ENCODE measurements at regions not wholly inside any gene's neighbourhood (a gene's known extent, or its start where the extent isn't known, plus 50 kb on each side); places are given as distances from the start of the nearest gene placed in this dataset.
"Not testable (repeated sequence)": the region's sequence is repeated elsewhere in the genome, so short reads cannot be mapped to it uniquely, and the experiment has no call there.

DNA sequence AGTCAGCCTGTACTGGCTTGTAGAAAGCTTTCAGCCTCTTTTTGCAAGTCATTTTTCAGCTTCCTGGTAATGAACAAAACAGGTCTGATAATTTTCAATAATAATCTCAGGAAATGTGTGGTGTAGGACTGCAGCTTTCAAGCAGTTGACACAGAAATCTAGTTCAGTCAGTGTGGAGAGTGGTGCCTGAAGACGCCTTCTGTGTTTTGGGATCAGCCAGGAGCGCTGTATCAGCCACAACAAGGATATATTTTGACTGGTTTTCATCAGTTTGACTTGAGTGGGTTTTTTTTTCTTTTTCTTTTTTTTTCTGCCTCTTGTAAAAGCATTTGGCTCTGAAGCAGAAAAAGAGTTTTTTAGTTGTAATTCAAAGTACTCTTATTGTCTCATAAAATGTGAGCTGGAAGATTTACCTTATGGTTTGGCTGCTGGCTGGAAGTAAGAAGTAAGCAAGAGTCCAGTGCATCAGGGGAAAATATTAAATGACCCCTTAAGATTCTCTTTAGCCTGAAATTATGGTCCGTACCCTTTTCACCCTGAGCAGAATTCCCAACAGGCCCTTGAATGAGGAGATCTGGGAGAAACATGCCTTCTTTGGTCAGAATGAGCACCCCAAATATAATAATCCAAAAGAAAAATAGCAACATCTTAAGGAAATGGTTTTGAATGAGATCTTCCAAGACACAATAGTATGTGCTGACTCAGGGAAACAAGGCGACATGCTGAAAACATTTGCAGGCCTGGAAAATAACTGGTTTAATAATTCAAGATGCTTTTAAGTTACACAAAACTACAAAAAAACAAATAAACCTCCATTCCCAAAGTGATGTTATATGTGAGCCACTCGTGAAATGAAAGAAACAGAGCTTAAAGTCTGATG, 332.7 kb upstream of the ADAMTS9 start:
- Histone ChIP-seq H3K9ac (ENCODE audit: low read length) (no peak overlapping the region), H3K27me3 (ENCODE audit: control insufficient read depth, insufficient read depth, low read length) (no peaks in the 10 kb centered on the region), H3K4me1 (ENCODE audit: control insufficient read depth, insufficient read depth, low read length) (peaks cover 4% of the 10 kb centered on the region), H3K36me3 (ENCODE audit: control insufficient read depth, insufficient read depth, low read length) (no peaks in the 10 kb centered on the region), H3K4me3 (ENCODE audit: low read length) (no peak overlapping the region), H3K27ac (ENCODE audit: low read depth, low read length) (no peak overlapping the region)

- Histone ChIP-seq H3K4me1 (ENCODE audit: control insufficient read depth, insufficient read depth, low read length) (peaks cover 4% of the 10 kb centered on the region), H3K27me3 (ENCODE audit: control insufficient read depth, insufficient read depth, low read length) (no peaks in the 10 kb centered on the region), H3K9ac (ENCODE audit: low read length) (no peak overlapping the region), H3K4me3 (ENCODE audit: low read length) (no peak overlapping the region), H3K27ac (ENCODE audit: low read depth, low read length) (no peak overlapping the region), H3K36me3 (ENCODE audit: control insufficient read depth, insufficient read depth, low read length) (no peaks in the 10 kb centered on the region)
Measured at GRCh38 chr3:65019443-65020055, 331.7 kb upstream of the ADAMTS9 start.

- Histone ChIP-seq H3K27me3 (ENCODE audit: control insufficient read depth, insufficient read depth, low read length) (no peaks in the 10 kb centered on the region), H3K9ac (ENCODE audit: low read length) (no peak overlapping the region), H3K4me3 (ENCODE audit: low read length) (no peak overlapping the region), H3K36me3 (ENCODE audit: control insufficient read depth, insufficient read depth, low read length) (no peaks in the 10 kb centered on the region), H3K4me1 (ENCODE audit: control insufficient read depth, insufficient read depth, low read length) (peaks cover 4% of the 10 kb centered on the region), H3K27ac (ENCODE audit: low read depth, low read length) (no peak overlapping the region)
Measured at GRCh38 chr3:65018801-65019200, 331.0 kb upstream of the ADAMTS9 start.

GRCh38 chr3:65017359-65017758, 329.6 kb upstream of the ADAMTS9 start:
- Histone ChIP-seq H3K27me3 (ENCODE audit: control insufficient read depth, insufficient read depth, low read length) (no peaks in the 10 kb centered on the region), H3K36me3 (ENCODE audit: control insufficient read depth, insufficient read depth, low read length) (no peaks in the 10 kb centered on the region), H3K4me1 (ENCODE audit: control insufficient read depth, insufficient read depth, low read length) (peaks cover 4% of the 10 kb centered on the region), H3K27ac (ENCODE audit: low read depth, low read length) (no peak overlapping the region), H3K9ac (ENCODE audit: low read length) (no peak overlapping the region), H3K4me3 (ENCODE audit: low read length) (no peak overlapping the region)

DNA sequence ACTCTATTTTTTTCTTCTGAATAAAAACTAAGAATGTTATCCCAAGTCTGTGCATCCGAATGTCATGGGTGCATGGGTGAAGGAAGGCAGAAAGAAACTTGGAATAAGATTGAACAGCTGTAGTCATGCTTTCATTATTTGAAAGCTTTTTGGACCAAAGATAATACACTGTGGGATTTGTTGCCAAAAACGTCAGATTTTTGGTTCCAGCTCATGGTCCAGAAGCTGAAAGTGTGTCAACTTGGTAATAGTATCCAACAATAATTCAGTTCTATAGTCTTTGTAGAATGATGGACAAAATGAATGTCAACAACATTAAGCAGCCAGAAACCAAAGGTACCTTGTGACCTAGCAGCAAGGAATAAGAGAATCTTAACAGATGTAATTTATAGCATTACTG, 327.9 kb upstream of the ADAMTS9 start:
- Histone ChIP-seq H3K4me3 (ENCODE audit: low read length) (no peak overlapping the region), H3K36me3 (ENCODE audit: control insufficient read depth, insufficient read depth, low read length) (no peaks in the 10 kb centered on the region), H3K27me3 (ENCODE audit: control insufficient read depth, insufficient read depth, low read length) (no peaks in the 10 kb centered on the region), H3K27ac (ENCODE audit: low read depth, low read length) (no peak overlapping the region), H3K4me1 (ENCODE audit: control insufficient read depth, insufficient read depth, low read length) (peaks cover 2% of the 10 kb centered on the region), H3K9ac (ENCODE audit: low read length) (no peak overlapping the region)

GRCh38 chr3:65013053-65013452, 325.3 kb upstream of the ADAMTS9 start:
- Histone ChIP-seq H3K36me3 (ENCODE audit: control insufficient read depth, insufficient read depth, low read length) (no peaks in the 10 kb centered on the region), H3K27me3 (ENCODE audit: control insufficient read depth, insufficient read depth, low read length) (no peaks in the 10 kb centered on the region), H3K4me3 (ENCODE audit: low read length) (no peak overlapping the region), H3K9ac (ENCODE audit: low read length) (no peak overlapping the region), H3K4me1 (ENCODE audit: control insufficient read depth, insufficient read depth, low read length) (no peaks in the 10 kb centered on the region), H3K27ac (ENCODE audit: low read depth, low read length) (no peak overlapping the region)

DNA sequence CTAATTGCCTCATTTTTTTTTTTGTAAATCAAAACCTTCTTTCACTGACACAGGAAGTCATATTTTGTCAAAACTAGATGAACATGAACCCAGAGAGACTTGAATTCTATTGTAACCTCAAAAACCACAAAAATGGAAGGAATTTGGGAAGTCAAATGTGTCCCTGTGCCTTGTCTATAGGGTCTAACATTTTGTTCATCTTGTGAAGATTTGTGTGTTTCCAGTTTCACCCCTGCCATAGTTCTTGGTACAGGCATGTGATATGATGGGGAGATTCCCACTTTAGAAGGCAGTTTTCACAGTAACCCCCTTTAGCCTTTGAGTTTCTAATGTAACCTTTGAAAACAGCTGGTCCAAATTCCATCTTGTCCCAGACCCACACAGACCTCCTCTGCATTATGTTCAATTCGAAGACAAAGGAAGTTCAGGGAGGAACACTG, 318.5 kb upstream of the ADAMTS9 start:
- Histone ChIP-seq H3K4me3 (ENCODE audit: low read length) (no peak overlapping the region), H3K36me3 (ENCODE audit: control insufficient read depth, insufficient read depth, low read length) (no peaks in the 10 kb centered on the region), H3K27me3 (ENCODE audit: control insufficient read depth, insufficient read depth, low read length) (no peaks in the 10 kb centered on the region), H3K4me1 (ENCODE audit: control insufficient read depth, insufficient read depth, low read length) (no peaks in the 10 kb centered on the region), H3K9ac (ENCODE audit: low read length) (no peak overlapping the region), H3K27ac (ENCODE audit: low read depth, low read length) (no peak overlapping the region)

GRCh38 chr3:65005486-65005885, 317.7 kb upstream of the ADAMTS9 start:
- H3K36me3 ChIP-seq (ENCODE audit: control insufficient read depth, insufficient read depth, low read length) = no peaks in the 10 kb centered on the region
- H3K27ac ChIP-seq (ENCODE audit: low read depth, low read length) = no peak overlapping the region
- H3K4me1 ChIP-seq (ENCODE audit: control insufficient read depth, insufficient read depth, low read length) = no peaks in the 10 kb centered on the region
- no peaks in the 10 kb centered on the region for H3K27me3 ChIP-seq (ENCODE audit: control insufficient read depth, insufficient read depth, low read length)
- H3K9ac ChIP-seq (ENCODE audit: low read length) = no peak overlapping the region
- no peak overlapping the region for H3K4me3 ChIP-seq (ENCODE audit: low read length)

GRCh38 chr3:65004795-65005295, 317.0 kb upstream of the ADAMTS9 start:
- Histone ChIP-seq H3K27ac (ENCODE audit: low read depth, low read length) (no peak overlapping the region), H3K4me3 (ENCODE audit: low read length) (no peak overlapping the region), H3K4me1 (ENCODE audit: control insufficient read depth, insufficient read depth, low read length) (no peaks in the 10 kb centered on the region), H3K36me3 (ENCODE audit: control insufficient read depth, insufficient read depth, low read length) (no peaks in the 10 kb centered on the region), H3K27me3 (ENCODE audit: control insufficient read depth, insufficient read depth, low read length) (no peaks in the 10 kb centered on the region), H3K9ac (ENCODE audit: low read length) (no peak overlapping the region)

DNA sequence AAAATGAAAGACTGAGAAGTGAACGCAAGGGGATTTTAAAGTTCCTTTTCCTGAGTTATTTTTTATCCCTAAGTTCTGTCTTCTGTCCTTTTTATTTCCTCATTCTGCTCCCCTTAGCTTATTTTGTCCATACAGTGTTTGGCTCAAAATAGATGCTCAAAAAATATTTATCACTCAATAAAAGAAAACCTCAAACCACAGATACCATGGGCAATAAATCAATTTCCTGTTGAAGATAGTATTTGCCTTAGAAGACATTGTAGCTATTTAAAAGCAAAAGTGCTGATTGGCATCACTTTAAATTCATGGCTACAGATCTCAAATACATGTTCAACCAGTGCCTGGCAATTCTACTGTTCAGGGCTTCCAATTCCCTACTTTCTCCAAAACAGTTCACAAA, 316.5 kb upstream of the ADAMTS9 start:
- H3K36me3 ChIP-seq (ENCODE audit: control insufficient read depth, insufficient read depth, low read length) = no peaks in the 10 kb centered on the region
- H3K9ac ChIP-seq (ENCODE audit: low read length) = no peak overlapping the region
- H3K27ac ChIP-seq (ENCODE audit: low read depth, low read length) = no peak overlapping the region
- H3K4me1 ChIP-seq (ENCODE audit: control insufficient read depth, insufficient read depth, low read length) = no peaks in the 10 kb centered on the region
- no peak overlapping the region for H3K4me3 ChIP-seq (ENCODE audit: low read length)
- no peaks in the 10 kb centered on the region for H3K27me3 ChIP-seq (ENCODE audit: control insufficient read depth, insufficient read depth, low read length)

DNA sequence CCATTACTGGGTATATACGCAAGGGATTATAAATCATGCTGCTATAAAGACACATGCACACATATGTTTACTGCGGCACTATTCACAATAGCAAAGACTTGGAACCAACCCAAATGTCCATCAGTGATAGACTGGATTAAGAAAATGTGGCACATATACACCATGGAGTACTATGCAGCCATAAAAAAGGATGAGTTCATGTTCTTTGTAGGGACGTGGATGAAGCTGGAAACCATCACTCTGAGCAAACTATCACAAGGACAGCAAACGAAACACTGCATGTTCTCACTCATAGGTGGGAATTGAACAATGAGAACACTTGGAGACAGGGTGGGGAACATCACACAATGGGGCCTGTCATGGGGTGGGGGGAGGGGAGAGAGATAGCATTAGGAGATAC, 313.3 kb upstream of the ADAMTS9 start:
- not testable (repeated sequence) for H3K4me1 ChIP-seq (ENCODE audit: control insufficient read depth, insufficient read depth, low read length); H3K9ac ChIP-seq (ENCODE audit: low read length); H3K4me3 ChIP-seq (ENCODE audit: low read length); H3K36me3 ChIP-seq (ENCODE audit: control insufficient read depth, insufficient read depth, low read length); H3K27me3 ChIP-seq (ENCODE audit: control insufficient read depth, insufficient read depth, low read length); H3K27ac ChIP-seq (ENCODE audit: low read depth, low read length)

GRCh38 chr3:64998317-64998716, 310.5 kb upstream of the ADAMTS9 start:
- Histone ChIP-seq H3K4me3 (ENCODE audit: low read length) (no peak overlapping the region), H3K9ac (ENCODE audit: low read length) (no peak overlapping the region), H3K27me3 (ENCODE audit: control insufficient read depth, insufficient read depth, low read length) (no peaks in the 10 kb centered on the region), H3K36me3 (ENCODE audit: control insufficient read depth, insufficient read depth, low read length) (no peaks in the 10 kb centered on the region), H3K27ac (ENCODE audit: low read depth, low read length) (no peak overlapping the region), H3K4me1 (ENCODE audit: control insufficient read depth, insufficient read depth, low read length) (no peaks in the 10 kb centered on the region)
